ENCODE measurements at regions not wholly inside any gene's neighbourhood (a gene's known extent, or its start where the extent isn't known, plus 50 kb on each side); places are given as distances from the start of the nearest gene placed in this dataset.

DNA sequence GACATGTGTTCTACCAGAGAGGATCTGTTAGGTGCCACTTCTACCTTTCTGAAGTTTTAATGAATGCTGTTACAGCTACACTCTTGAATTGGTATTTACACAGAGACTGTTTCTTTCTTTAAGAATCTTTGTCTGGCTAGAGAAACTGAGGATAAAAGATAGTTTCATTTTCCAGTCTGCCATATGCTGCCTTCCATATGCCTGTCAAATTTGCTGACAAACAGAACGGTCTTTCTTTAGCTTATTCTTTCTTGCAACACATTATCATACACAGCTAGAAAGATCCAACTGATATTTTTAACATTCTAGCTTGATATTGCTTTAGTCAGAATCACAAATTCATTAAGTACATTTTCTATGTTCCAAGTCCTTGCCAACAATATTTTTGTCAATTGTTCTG is 409.8 kb upstream of the CELF4 start:
- no peak for TF ChIP-seq ELF4 (IDR thresholded peaks at IDR 0.05)
- TF ChIP-seq NFRKB (IDR thresholded peaks at IDR 0.05), result no peak
- no peak for TF ChIP-seq SUZ12 (IDR thresholded peaks at IDR 0.05)
- TF ChIP-seq BHLHE40 (IDR thresholded peaks at IDR 0.05; ENCODE audit: borderline replicate concordance), result no peak
- no peak for TF ChIP-seq FOXM1 (IDR thresholded peaks at IDR 0.05; ENCODE audit: borderline replicate concordance)
- TF ChIP-seq TARDBP (IDR thresholded peaks at IDR 0.05), result no peak
- TF ChIP-seq FOXA1 (IDR thresholded peaks at IDR 0.05), result no peak
- TF ChIP-seq, protein P1, sequence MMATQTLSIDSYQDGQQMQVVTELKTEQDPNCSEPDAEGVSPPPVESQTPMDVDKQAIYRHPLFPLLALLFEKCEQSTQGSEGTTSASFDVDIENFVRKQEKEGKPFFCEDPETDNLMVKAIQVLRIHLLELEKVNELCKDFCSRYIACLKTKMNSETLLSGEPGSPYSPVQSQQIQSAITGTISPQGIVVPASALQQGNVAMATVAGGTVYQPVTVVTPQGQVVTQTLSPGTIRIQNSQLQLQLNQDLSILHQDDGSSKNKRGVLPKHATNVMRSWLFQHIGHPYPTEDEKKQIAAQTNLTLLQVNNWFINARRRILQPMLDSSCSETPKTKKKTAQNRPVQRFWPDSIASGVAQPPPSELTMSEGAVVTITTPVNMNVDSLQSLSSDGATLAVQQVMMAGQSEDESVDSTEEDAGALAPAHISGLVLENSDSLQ (IDR thresholded peaks at IDR 0.05), result no peak
- no peak for TF ChIP-seq ZNF384 (IDR thresholded peaks at IDR 0.05)
- no peak for TF ChIP-seq SP1 (IDR thresholded peaks at IDR 0.05)

Data from HEK293T (cell line).